Renal cortex interstitium (tissue), 11 donors: ENCODE measurements at regions not wholly inside any gene's neighbourhood (a gene's known extent, or its start where the extent isn't known, plus 50 kb on each side); places are given as distances from the start of the nearest gene placed in this dataset.
A peak's percentile ranks its signal among the peaks of the same experiment; 100 is the strongest.

Source experiments
- DNase-seq, 11 donors: peaks; one replicate each; pipeline ENCODE4 v3.0.0-alpha.2; 2013; ENCODE audit warnings: low read depth in 9 of 11, low spot score in 4 of 11; ENCODE audit errors: extremely low read depth in 1 of 11

DNA sequence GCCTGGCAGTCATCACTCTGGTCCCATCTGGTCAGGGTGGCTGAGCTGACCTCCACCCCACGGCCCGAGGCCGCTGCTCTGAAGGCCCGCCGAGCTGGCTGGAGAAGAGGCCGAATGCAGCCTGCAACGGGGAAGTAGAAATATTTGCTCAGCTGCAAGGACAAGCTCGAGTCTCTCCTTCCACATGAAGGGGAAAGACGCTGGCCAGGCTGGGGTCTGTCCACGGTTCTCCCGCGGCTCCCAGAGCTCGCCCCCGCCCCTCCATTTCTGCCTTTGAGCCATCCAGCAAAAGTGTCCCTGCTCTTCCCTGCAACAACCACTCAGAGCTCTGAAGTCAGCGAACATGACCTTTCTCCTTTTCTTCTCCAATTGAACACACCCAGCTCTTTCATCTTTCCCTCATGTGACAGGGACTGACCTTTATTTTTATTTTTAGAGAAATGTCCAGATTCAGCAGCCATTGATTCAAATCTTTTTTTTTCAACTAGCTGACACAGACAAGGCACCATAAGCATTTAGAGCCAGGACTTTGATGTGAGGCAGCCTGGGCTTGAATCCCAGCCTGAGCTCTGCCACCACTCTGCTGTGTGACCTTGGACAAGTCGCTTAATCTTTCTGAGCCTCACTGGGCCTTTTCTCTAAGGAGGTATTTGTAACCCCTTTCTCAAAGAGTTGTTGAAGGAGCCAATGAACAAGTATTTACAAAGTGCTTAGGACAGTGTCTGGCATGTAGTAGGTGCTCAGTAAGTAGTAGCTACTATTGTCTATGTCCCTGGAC is 149.3 kb upstream of the WNT4 start:
- no peak for DNase-seq

- DNase-seq: no peak
Measured at GRCh38 chr1:22295396-22295795, 152.5 kb upstream of the WNT4 start.

DNA sequence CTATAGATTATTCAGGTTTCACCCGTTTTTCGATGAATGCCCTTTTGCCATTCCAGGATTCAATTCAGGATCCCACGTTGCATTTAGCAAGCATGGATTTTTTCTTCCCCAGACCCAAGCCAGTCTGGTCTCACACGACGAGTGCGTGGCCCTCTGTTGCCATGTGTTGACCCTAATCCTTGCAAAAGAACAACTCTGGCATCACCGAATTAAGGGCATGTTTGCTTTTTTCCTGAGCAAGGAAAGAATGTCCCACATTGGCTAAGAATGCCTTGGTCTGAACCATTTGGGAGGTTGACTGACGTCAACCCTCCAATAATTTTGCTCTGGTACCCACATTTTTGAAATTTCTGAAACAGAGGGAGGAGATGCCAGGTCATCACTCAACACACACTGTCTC is 153.0 kb upstream of the WNT4 start:
- no peak for DNase-seq

- DNase-seq: no peak
Measured at GRCh38 chr1:22296701-22297591, 154.0 kb upstream of the WNT4 start.

GRCh38 chr1:22297999-22298398 is 153.7 kb upstream of the ZBTB40 start:
- no peak for DNase-seq

GRCh38 chr1:22303816-22304215 is 147.8 kb upstream of the ZBTB40 start:
- DNase-seq: no peak

- no peak for DNase-seq
Measured at GRCh38 chr1:22309572-22309971, 142.1 kb upstream of the ZBTB40 start.

GRCh38 chr1:22311461-22311860 is 140.2 kb upstream of the ZBTB40 start:
- DNase-seq: no peak

DNA sequence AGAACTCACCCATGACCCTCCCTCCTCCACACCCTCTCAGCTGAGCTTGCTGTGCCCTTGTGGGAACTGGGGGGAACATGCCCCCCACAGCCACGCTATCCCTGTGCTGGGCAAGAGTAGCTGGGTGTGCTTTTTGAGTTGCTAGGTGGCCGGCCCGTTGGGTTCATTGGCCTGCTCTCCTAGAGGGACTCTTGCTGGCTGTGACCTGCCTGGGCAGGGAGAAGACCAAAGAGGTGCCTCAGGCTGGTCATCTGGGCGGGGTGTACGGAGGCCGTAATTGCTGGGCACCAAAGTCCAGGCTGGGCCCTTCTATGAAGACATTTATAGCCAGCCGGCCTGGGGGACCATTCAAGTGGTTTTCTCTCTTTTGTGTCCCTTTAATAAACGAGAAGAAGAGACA is 138.3 kb upstream of the ZBTB40 start:
- DNase-seq: no peak

- DNase-seq: no peak
Measured at GRCh38 chr1:22314706-22315105, 136.9 kb upstream of the ZBTB40 start.

GRCh38 chr1:22315315-22316078 is 136.2 kb upstream of the ZBTB40 start:
- DNase-seq: no peak

- DNase-seq: no peak
Measured at GRCh38 chr1:22317231-22317919, 134.3 kb upstream of the ZBTB40 start.

- DNase-seq: no peak
Measured at GRCh38 chr1:22317920-22318243, 133.8 kb upstream of the ZBTB40 start.

DNA sequence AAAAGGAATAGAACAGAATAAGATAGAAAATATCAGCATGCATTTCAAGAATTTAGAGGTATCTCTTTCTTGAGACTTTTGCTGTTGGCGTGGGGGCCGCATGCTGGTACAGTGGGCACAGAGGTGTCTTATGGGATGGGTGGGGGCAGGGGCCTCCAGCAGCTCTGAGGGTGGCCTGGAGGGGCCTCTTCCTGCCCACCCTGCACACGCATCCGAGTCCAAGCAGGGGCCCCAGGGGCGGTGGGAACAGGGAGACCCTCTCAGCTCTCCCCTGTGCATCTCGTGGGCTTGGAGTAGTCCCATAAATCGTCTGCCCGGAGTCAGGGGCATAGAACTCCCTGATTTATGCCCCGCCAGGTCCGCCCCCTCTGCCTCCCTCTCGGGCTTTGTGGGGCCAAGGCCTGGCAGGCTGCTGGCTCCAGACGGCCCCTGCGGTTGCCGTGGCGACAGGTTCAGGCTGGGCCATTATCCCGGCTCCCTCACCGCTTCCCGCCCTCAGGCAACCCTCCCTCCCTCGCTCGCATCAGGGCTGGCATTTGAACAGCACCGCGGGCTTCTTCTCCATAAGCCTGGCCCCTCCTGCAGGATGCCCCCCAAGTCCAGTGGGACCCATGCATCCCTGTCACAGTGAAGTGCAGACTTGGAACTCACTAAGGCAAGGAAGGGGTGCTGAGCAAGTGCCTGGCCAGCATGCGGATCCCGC is 133.2 kb upstream of the ZBTB40 start:
- peak in 9 of 11 donors; percentile 53 to 78 (median 64) for DNase-seq

DNA sequence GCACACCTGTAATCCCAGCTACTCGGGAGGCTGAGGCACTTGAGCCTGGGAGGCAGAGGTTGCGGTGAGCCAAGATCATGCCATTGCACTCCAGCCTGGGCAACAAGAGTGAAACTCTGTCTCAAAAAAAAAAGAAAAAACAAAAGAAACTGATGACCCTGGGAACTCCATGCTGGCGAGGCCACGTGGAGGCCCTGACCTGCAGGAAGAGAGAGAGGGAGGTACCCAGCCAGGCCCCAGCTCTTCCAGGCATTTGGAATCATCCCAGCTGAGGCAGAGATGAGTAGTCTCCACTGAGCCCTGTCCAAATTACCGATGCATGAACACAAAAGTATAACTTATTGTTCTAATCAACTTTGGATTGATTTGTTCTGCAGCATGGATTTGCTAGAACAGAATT is 132.0 kb upstream of the ZBTB40 start:
- no peak for DNase-seq

- DNase-seq: no peak
Measured at GRCh38 chr1:22320587-22321344, 130.9 kb upstream of the ZBTB40 start.

- DNase-seq: no peak
Measured at GRCh38 chr1:22321917-22322316, 129.7 kb upstream of the ZBTB40 start.
